Stimulated activated CD4-positive, alpha-beta T cell treated with anti-CD3 and anti-CD28 coated beads, Interleukin-15, amount 100 ng/mL, for 48 hours (primary cell): ENCODE measurements at regions not wholly inside any gene's neighbourhood (a gene's known extent, or its start where the extent isn't known, plus 50 kb on each side); places are given as distances from the start of the nearest gene placed in this dataset.

ENCODE experiments used
- DNase-seq, 2 donors: peaks; one replicate each; pipeline ENCODE4 v3.0.0-alpha.2; 2020; ENCODE audit warnings: low read depth in 2 of 2

DNA sequence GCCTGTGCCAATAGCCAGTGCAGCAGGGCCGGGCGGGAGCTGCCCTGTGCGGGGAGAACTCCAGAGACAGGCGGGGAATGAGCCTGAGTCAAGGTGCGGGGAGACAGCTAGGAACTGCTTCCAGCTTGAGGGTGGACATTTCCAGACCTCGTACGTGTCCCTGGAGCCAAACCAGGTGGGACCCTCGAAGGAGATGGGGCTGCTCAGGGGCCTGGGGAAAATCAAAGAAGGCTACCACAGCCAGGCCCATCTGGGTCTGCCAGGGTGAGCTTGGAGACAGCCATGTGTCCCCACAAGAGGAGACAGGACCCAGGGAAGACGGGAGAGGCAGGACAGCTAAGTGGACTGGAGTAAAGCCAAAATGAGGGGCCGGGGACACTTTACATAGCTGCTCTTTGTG is 504.9 kb upstream of the MGMT start:
- no peak for DNase-seq

GRCh38 chr10:128963211-128964099 is 503.6 kb upstream of the MGMT start:
- no peak for DNase-seq

DNA sequence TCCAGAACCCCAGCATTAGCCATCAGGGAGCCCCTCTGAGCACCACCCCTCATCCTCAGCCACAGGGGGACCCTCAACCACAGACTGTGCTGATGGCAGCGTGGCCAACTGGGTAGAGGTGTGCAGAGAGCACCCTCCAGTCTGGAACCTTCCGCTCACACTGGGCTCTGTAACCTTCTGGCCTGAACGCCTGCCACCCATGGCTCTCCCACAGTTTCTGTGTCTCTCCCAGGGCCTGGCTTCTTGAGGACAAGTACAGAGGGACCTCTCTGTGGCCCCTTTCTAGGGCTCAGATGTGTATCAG is 503.0 kb upstream of the MGMT start:
- no peak for DNase-seq

DNA sequence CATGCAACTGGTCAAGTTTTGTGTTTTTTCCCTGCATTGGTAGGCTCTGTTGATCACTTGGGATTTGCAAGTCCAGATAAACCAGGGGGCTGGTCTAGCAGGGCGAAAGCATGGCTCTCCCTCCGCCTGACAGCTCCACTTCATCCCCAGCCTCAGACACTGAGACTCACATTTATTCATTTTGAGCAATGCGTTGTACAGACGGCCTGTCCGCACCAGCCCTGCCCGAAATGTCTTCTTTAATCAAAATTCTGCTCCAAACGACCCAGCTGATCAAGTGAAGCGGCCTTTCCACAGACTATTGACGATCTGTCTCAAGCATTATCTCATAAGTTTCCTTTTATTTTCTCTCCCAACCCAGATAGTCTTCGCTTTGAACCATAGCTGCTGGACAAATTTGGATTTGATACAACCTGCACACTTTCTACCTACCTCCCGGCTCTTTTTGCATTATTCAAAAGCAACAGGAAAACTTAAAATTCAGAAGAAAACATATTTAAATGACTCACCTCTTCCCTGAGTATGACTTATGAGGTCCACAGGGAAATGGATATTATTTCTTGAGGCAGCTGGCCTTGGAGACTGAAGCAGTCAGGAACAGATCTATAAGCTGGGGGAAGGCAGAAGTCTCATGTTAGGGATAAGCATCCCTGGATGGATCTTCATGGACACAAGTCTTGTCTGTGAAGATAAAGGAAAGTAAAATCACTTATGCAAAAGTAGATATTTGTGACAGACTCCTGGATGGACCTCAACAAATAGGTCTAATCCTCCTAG is 498.9 kb upstream of the MGMT start:
- no peak for DNase-seq

- DNase-seq: no peak
Measured at GRCh38 chr10:128969551-128969950, 497.5 kb upstream of the MGMT start.

DNA sequence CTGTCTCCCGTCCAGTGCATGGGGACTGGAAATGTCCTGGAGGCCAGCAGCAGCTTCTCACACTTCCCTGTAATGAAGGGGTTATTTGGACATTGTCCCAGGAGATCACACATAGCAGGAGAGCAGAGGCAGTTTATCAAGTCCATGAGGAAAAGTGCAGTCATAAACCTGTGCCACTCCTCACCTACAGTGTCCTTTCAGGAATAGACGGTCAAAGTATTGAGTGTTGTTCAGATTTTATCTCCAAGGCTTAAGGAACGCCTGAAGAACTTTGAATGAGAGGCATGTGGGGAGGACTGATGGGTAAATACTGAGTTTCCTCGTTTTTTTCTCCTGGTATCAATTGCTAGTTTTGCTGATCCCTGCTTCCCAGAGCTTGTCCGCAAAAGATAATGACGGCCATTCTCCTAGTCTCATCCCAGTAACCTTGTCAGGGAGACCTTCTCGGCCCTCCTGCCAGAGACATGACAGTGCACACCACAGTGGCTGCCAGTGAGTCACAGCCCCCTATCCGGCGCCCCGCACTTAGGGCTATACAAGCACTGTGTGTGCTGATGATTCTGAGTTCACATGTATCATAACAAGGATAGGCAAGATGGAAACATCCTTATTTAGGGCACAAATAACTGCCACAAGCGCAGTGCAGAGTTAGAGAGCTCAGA is 495.5 kb upstream of the MGMT start:
- DNase-seq: no peak

GRCh38 chr10:128972036-128972405 is 495.0 kb upstream of the MGMT start:
- DNase-seq: no peak

DNA sequence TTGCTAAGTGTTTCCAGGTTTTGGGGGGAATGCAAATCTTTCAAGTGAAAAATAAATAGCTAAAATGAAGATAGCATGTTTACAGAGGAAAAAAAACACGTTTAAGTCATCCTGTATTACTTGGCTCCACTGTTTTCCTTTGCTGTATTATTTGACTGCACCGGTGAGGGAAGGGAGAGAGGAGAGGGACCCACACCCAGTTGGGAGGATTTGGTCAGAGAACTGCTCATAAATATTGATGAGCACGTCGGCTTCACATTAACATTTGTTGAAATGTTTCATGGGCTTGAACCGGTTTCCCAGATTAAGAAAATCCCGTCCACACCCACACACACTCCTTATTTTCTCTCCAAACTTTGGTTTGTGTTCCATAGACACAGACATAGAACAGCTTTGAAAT is 493.8 kb upstream of the MGMT start:
- no peak for DNase-seq

DNA sequence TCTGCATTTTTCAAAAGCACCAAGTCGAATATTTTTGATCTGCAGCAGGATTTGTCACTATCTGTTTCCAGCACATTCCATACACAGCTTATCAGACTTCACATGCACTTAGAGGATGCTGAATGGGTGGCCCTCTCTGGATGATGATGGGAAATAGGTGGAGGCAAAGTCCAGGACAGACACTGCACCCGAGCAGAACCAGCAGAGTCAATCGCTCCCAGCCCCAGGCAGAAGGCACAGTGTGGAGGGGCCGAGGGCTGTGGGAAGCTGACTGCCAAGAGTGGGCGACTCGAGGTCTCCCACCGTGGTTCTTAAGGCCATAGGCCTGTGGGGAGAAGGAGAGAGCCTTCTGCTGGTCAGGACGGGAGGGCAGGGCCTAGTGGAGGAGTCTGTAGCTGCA is 490.2 kb upstream of the MGMT start:
- no peak for DNase-seq

- no peak for DNase-seq
Measured at GRCh38 chr10:128978211-128978610, 488.8 kb upstream of the MGMT start.

DNA sequence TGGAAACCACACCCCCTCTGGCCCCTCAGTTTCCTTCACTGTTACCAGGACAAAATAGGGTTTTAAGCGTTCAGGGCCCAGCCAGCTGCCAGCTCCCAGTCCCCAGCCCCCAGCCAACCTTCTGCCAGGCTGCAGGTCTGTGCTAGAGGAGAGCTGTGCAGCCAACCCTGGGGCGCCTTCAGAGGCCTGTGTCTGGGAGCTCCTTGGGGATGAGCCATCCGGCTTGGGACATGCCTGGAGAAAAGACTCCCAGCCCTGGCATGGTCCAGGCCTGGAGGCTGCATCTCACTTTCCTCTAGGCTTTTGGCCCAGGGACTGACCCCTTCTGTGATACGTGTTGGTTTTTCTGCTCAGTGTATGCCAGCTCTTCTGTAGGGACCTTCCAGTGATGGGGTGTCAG is 487.6 kb upstream of the MGMT start:
- DNase-seq: no peak

DNA sequence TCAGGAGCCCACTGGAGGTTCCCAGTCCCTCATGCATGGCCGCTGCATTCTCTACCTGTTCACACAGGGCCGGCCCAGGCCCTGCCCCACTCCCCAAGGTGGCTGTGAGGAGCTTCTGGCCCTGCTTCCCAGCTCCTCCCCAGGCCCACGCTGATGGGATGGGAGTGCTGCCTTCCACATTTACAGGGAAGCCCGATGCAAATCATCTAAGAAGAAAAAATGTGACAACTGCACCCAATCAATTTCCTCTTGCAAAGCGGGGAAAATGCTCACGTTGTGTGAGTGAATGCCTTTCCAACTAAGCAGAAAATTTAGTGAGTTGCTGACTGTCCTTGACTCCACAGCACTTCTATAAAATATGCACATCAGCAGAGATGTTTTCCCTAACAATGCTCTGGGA is 485.8 kb upstream of the MGMT start:
- no peak for DNase-seq

DNA sequence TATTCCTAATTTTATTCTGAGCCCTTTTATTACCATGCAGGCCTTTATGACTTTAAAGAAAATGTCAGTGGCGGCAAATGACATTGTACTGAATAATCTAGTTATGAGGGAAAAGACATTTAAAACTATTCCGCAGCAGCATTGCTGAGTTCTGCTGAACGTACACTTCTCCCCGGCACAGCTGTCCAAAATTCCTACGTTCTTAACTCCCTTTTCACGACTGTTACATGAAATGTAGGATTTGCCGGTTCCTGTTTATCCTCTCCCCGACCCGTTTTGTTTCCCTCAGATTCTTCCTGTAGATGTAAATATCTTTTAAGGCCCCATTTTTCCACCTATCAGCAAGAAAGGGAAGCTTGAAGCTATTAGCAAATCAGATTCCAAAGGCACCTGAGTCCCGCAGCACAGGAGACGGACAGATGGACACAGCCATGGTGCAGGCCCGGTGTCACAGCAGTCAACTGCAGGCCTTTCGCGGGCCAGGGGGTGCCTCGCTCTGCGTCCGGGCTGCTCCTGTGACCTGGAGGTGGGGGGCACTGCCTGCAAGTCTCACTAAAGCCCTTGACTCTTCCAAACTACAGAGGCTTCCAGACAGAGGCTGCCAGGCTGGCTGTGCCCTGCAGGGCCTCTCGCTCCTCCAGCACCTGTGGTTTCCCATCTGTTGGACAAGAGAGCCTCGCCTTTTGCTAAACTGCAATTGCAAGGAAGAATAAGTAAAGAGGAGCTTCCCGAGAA is 485.0 kb upstream of the MGMT start:
- DNase-seq: no peak

GRCh38 chr10:128982616-128982915 is 484.5 kb upstream of the MGMT start:
- DNase-seq: no peak

GRCh38 chr10:128985036-128985435 is 482.0 kb upstream of the MGMT start:
- no peak for DNase-seq

DNA sequence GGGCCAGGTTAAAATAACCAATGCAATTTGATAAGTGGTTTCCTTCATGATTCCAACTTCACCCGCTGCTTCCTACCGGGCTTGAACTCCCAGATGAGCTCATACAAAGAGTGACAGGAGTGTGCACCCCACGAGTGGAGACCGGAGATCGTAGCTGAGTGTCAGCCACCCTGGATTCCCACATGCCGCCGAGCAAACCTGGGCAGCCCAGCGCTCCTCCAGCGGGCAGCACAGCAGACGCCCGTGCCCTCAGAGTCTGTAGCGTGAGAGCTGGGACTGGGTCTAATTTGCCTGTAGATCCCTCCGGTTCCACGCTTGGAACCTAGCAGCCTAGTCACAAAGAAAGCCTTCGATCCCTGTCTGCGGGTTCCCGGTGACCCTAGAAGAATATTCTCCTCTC is 476.1 kb upstream of the MGMT start:
- no peak for DNase-seq

- no peak for DNase-seq
Measured at GRCh38 chr10:128992770-128993169, 474.3 kb upstream of the MGMT start.

- no peak for DNase-seq
Measured at GRCh38 chr10:128993443-128993842, 473.6 kb upstream of the MGMT start.

DNA sequence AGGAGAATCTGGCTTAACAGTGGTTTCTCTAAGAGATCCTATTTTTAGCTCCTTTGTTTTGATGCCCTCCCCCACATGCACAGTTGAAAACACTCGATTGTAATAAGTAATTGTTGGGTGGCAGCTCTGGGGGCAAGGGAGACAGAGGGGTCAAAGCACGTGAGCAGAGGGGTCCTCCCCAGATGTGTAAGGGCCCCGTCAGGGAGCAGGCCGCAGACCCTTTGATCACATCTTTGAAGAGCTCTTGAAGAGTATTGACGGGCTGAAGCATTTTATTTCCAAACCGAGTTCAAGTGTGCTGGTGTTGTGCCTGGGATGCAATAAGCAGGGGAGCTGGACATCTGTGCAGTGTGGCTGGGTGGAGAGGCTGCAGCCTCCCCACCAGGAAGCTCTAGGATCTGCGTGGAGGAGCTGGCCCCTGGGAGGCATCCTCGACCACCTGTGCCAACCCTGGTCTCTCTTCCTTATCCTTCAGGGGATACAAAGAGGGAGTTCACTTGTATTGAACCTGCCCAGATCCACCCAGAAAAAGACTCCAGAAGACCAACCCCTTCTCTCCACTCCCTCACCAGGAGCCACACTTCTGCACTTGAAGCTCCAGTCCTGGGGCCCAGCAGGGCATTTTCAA is 473.0 kb upstream of the MGMT start:
- DNase-seq: no peak

- no peak for DNase-seq
Measured at GRCh38 chr10:128994598-128995143, 472.4 kb upstream of the MGMT start.

DNA sequence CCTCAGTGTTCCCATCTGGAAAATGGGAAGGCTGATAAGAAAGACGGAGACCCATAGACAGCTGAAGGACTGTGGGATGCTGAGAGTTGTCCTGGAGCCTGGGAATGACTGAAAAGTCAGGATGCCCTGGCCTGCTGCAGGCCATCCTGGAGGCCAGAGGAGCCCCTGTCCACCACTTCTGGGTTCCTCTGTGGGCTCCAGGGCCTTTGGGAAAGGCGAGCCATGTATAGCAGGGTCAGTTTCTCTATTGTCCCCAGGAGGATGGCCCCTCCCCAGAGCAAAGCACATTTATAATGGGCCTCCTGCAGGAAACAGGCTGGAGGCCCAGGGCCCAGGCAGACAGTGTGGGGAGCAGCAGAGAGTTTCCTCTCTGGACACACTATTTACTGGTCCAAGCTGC is 471.4 kb upstream of the MGMT start:
- no peak for DNase-seq

- DNase-seq: no peak
Measured at GRCh38 chr10:128996092-128996491, 470.9 kb upstream of the MGMT start.
